Stimulated activated CD8-positive, alpha-beta memory T cell treated with anti-CD3 and anti-CD28 coated beads, Interleukin-12 subunit alpha, Interleukin-12 subunit beta, amount 100 ng/mL, for 4 hours (primary cell): ENCODE measurements at regions not wholly inside any gene's neighbourhood (a gene's known extent, or its start where the extent isn't known, plus 50 kb on each side); places are given as distances from the start of the nearest gene placed in this dataset.

Source experiments
- DNase-seq: peaks from one replicate; pipeline ENCODE4 v3.0.0-alpha.2; 2020; ENCODE audit warnings: low read depth

- no peak for DNase-seq
These were observed 523.2 kb upstream of the B3GALT2 start for GRCh38 chr1:193709607-193710006.

- no peak for DNase-seq
These were observed 521.0 kb upstream of the B3GALT2 start for GRCh38 chr1:193707271-193708021.

- no peak for DNase-seq
These were observed 520.4 kb upstream of the B3GALT2 start for GRCh38 chr1:193706766-193707165.

GRCh38 chr1:193705554-193705981 is 519.2 kb upstream of the B3GALT2 start:
- DNase-seq: no peak

- no peak for DNase-seq
These were observed 517.2 kb upstream of the B3GALT2 start for GRCh38 chr1:193703655-193704054.

GRCh38 chr1:193703121-193703520 is 516.7 kb upstream of the B3GALT2 start:
- no peak for DNase-seq

GRCh38 chr1:193701759-193702158 is 515.3 kb upstream of the B3GALT2 start:
- DNase-seq: no peak

GRCh38 chr1:193700710-193701355 is 514.4 kb upstream of the B3GALT2 start:
- no peak for DNase-seq

GRCh38 chr1:193699261-193699660 is 512.8 kb upstream of the B3GALT2 start:
- DNase-seq: no peak

GRCh38 chr1:193697776-193698175 is 511.4 kb upstream of the B3GALT2 start:
- no peak for DNase-seq

- DNase-seq: no peak
These were observed 510.8 kb upstream of the B3GALT2 start for GRCh38 chr1:193697115-193697762.

- DNase-seq: no peak
These were observed 508.3 kb upstream of the B3GALT2 start for GRCh38 chr1:193694741-193695140.

GRCh38 chr1:193685986-193686385 is 499.6 kb upstream of the B3GALT2 start:
- DNase-seq: no peak

- no peak for DNase-seq
These were observed 495.0 kb upstream of the B3GALT2 start for GRCh38 chr1:193681422-193681821.

GRCh38 chr1:193680924-193681316 is 494.5 kb upstream of the B3GALT2 start:
- DNase-seq: no peak

- DNase-seq: no peak
These were observed 494.0 kb upstream of the B3GALT2 start for GRCh38 chr1:193680247-193680923.

- DNase-seq: no peak
These were observed 491.5 kb upstream of the B3GALT2 start for GRCh38 chr1:193677874-193678273.

- no peak for DNase-seq
These were observed 490.7 kb upstream of the B3GALT2 start for GRCh38 chr1:193676996-193677549.

GRCh38 chr1:193674292-193674944 is 488.0 kb upstream of the B3GALT2 start:
- no peak for DNase-seq

- DNase-seq: no peak
These were observed 480.2 kb upstream of the B3GALT2 start for GRCh38 chr1:193666485-193667083.

GRCh38 chr1:193663965-193664364 is 477.6 kb upstream of the B3GALT2 start:
- no peak for DNase-seq
